Neural cell (in vitro differentiated cells): ENCODE measurements at regions not wholly inside any gene's neighbourhood (a gene's known extent, or its start where the extent isn't known, plus 50 kb on each side); places are given as distances from the start of the nearest gene placed in this dataset.

Experiments used
- H2AFZ ChIP-seq: fragments of 200-600, 300-800 bp; sonication (generic), shearing (Covaris generic); 2 replicates; pipeline ENCODE4 v1.6.0; 2014; ENCODE audit warnings: low read depth, mild to moderate bottlenecking, antibody characterized with exemption, low read length, moderate library complexity
- H3F3A ChIP-seq: fragments of 200-600 bp; shearing (Covaris generic); 2 replicates; pipeline ENCODE4 v1.6.1; 2016; ENCODE audit warnings: mild to moderate bottlenecking, moderate library complexity, mixed read lengths, antibody characterized with exemption, low read length; ENCODE audit not compliant: insufficient read depth, poor library complexity, severe bottlenecking
- H3K27ac ChIP-seq: fragments of 200-600, 300-800 bp; sonication (generic), shearing (Covaris generic); 2 replicates; pipeline ENCODE4 v1.5.1; 2014; ENCODE audit warnings: mild to moderate bottlenecking, low read length, moderate library complexity
- H3K27me3 ChIP-seq: fragments of 300-800, 200-600 bp; sonication (generic), shearing (Covaris generic); 2 replicates; pipeline ENCODE4 v1.6.0; 2014; ENCODE audit warnings: mild to moderate bottlenecking, low read depth, low read length, moderate library complexity; ENCODE audit not compliant: insufficient read depth
- H3K36me3 ChIP-seq: fragments of 300-800, 200-600 bp; sonication (generic), shearing (Covaris generic); 2 replicates; pipeline ENCODE4 v1.5.1; 2014; ENCODE audit warnings: mild to moderate bottlenecking, antibody characterized with exemption, low read length, moderate library complexity; ENCODE audit not compliant: insufficient read depth
- H3K4me2 ChIP-seq: fragments of 300-800, 200-600 bp; sonication (generic), shearing (Covaris generic); 2 replicates; pipeline ENCODE4 v1.6.0; 2014; ENCODE audit warnings: mild to moderate bottlenecking, low read length
- H3K4me3 ChIP-seq: fragments of 300-800, 200-600 bp; sonication (generic), shearing (Covaris generic); 2 replicates; pipeline ENCODE4 v1.5.1; 2014; ENCODE audit warnings: mild to moderate bottlenecking, low read length, moderate library complexity
- H3K79me2 ChIP-seq: fragments of 200-600 bp; shearing (Covaris generic); replicated peaks from 2 replicates; pipeline ENCODE4 v1.6.0; 2014; ENCODE audit warnings: mild to moderate bottlenecking, low read length, moderate library complexity; ENCODE audit not compliant: insufficient read depth
- H3K9ac ChIP-seq: fragments of 300-800, 200-600 bp; sonication (generic), shearing (Covaris generic); 2 replicates; pipeline ENCODE4 v1.6.1; 2016; ENCODE audit warnings: mild to moderate bottlenecking, low read length, mixed read lengths
- H3K9me2 ChIP-seq: fragments of 200-600 bp; shearing (Covaris generic); 2 replicates; pipeline ENCODE4 v1.6.1; 2016; ENCODE audit warnings: mild to moderate bottlenecking, low read length, mixed read lengths; ENCODE audit not compliant: insufficient read depth
- H3K9me3 ChIP-seq: fragments of 200-600, 300-800 bp; sonication (generic), shearing (Covaris generic); 2 replicates; pipeline ENCODE4 v1.6.1; 2016; ENCODE audit warnings: mild to moderate bottlenecking, mixed run types, low read length, moderate library complexity, mixed read lengths
- H4K20me1 ChIP-seq: fragments of 200-600 bp; shearing (Covaris generic); 2 replicates; pipeline ENCODE4 v1.6.1; 2016; ENCODE audit warnings: mild to moderate bottlenecking, mixed run types; ENCODE audit not compliant: insufficient read depth
- CTCF ChIP-seq: fragments of 450-650 bp; IDR thresholded peaks from 2 replicates; pipeline ENCODE4 v1.5.1; 2014; ENCODE audit warnings: antibody characterized with exemption, mild to moderate bottlenecking, moderate library complexity; ENCODE audit not compliant: poor library complexity, severe bottlenecking
- EP300 ChIP-seq: fragments of 450-650 bp; conservative IDR thresholded peaks from 2 replicates; pipeline ENCODE4 v1.6.1; 2014; ENCODE audit warnings: antibody characterized with exemption, mild to moderate bottlenecking, moderate library complexity; ENCODE audit not compliant: poor library complexity, severe bottlenecking
- EZH2 ChIP-seq: fragments of 200-600, 300-800 bp; shearing (Covaris generic), sonication (generic); IDR thresholded peaks from 2 replicates; pipeline ENCODE4 v1.6.1; 2014; ENCODE audit warnings: antibody characterized with exemption, low read length, borderline replicate concordance, mild to moderate bottlenecking; ENCODE audit not compliant: insufficient read depth, poor library complexity, severe bottlenecking
- MXI1 ChIP-seq: fragments of 450-650 bp; conservative IDR thresholded peaks from 2 replicates; pipeline ENCODE4 v1.6.1; 2014; ENCODE audit warnings: antibody characterized with exemption, mild to moderate bottlenecking; ENCODE audit not compliant: poor library complexity, severe bottlenecking
- POLR2AphosphoS5 ChIP-seq: IDR thresholded peaks from 2 replicates; pipeline ENCODE4 v1.6.1; 2012
- RAD21 ChIP-seq: fragments of 450-650 bp; conservative IDR thresholded peaks from 2 replicates; pipeline ENCODE4 v1.6.1; 2014; ENCODE audit warnings: antibody characterized with exemption, mild to moderate bottlenecking, moderate library complexity
- REST ChIP-seq: IDR thresholded peaks from 2 replicates; pipeline ENCODE4 v1.6.1; 2012; ENCODE audit warnings: borderline replicate concordance
- SMC3 ChIP-seq: fragments of 450-650 bp; conservative IDR thresholded peaks from 2 replicates; pipeline ENCODE4 v1.6.1; 2014; ENCODE audit warnings: antibody characterized with exemption, mild to moderate bottlenecking, moderate library complexity; ENCODE audit not compliant: poor library complexity
- TAF1 ChIP-seq: IDR thresholded peaks from 2 replicates; pipeline ENCODE4 v1.6.1; 2012; ENCODE audit warnings: low read depth

GRCh38 chr1:78322928-78323680 lies 167.7 kb upstream of the PTGFR start:
- Histone ChIP-seq H3K36me3 (no peaks in the 10 kb centered on the region), H3K4me3 (no peak overlapping the region), H3F3A (no peaks in the 10 kb centered on the region), H3K4me2 (no peak overlapping the region), H3K9ac (no peak overlapping the region), H3K27me3 (no peaks in the 10 kb centered on the region), H3K9me2 (no peaks in the 10 kb centered on the region), H3K79me2 (no peaks in the 10 kb centered on the region), H4K20me1 (no peaks in the 10 kb centered on the region), H3K27ac (no peak overlapping the region), H2AFZ (no peak overlapping the region), H3K9me3 (no peaks in the 10 kb centered on the region)
- TF ChIP-seq EP300 (no peak), EZH2 (no peak), SMC3 (no peak), RAD21 (no peak), CTCF (no peak), REST (no peak), TAF1 (no peak), MXI1 (no peak), POLR2AphosphoS5 (no peak)

- Histone ChIP-seq H3K9me2 (no peaks in the 10 kb centered on the region), H2AFZ (no peak overlapping the region), H3F3A (no peaks in the 10 kb centered on the region), H3K9me3 (no peaks in the 10 kb centered on the region), H3K36me3 (no peaks in the 10 kb centered on the region), H3K79me2 (no peaks in the 10 kb centered on the region), H3K9ac (no peak overlapping the region), H3K4me2 (no peak overlapping the region), H3K27me3 (no peaks in the 10 kb centered on the region), H3K27ac (no peak overlapping the region), H4K20me1 (no peaks in the 10 kb centered on the region), H3K4me3 (no peak overlapping the region)
- TF ChIP-seq TAF1 (no peak), MXI1 (no peak), EZH2 (no peak), REST (no peak), POLR2AphosphoS5 (no peak), RAD21 (no peak), CTCF (no peak), EP300 (no peak), SMC3 (no peak)
Observed at GRCh38 chr1:78325293-78325692, 165.5 kb upstream of the PTGFR start.
